GM23248 (cell line): ENCODE measurements at regions not wholly inside any gene's neighbourhood (a gene's known extent, or its start where the extent isn't known, plus 50 kb on each side); places are given as distances from the start of the nearest gene placed in this dataset.

Experiments
- EZH2 ChIP-seq: fragments of 200-600 bp; sonication (generic); IDR thresholded peaks from 2 replicates; pipeline ENCODE4 v1.6.1; 2018; ENCODE audit warnings: antibody characterized with exemption, mild to moderate bottlenecking; ENCODE audit not compliant: insufficient read depth, poor library complexity, severe bottlenecking
- EZH2phosphoT487 ChIP-seq: fragments of 200-600 bp; sonication (generic); IDR thresholded peaks from 2 replicates; pipeline ENCODE4 v1.6.1; 2018; ENCODE audit warnings: antibody characterized with exemption, moderate library complexity, mild to moderate bottlenecking, low read depth; ENCODE audit not compliant: insufficient read depth

- TF ChIP-seq EZH2 = no peak
- no peak for TF ChIP-seq EZH2phosphoT487
Measured at GRCh38 chr4:24040811-24041210, 151.0 kb upstream of the PPARGC1A start.
